SK-N-SH (cell line): ENCODE measurements at regions not wholly inside any gene's neighbourhood (a gene's known extent, or its start where the extent isn't known, plus 50 kb on each side); places are given as distances from the start of the nearest gene placed in this dataset.

Source experiments
- CTCF ChIP-seq: fragments of 200-600 bp; sonication (generic); IDR thresholded peaks from 2 replicates; pipeline ENCODE4 v1.6.1; 2017; ENCODE audit warnings: antibody characterized with exemption, mild to moderate bottlenecking, moderate library complexity
- EZH2phosphoT487 ChIP-seq: fragments of 200-600 bp; sonication (generic); IDR thresholded peaks from 2 replicates; pipeline ENCODE4 v1.6.1; 2017; ENCODE audit warnings: low read depth, mixed run types, mild to moderate bottlenecking, antibody characterized with exemption, moderate library complexity, borderline replicate concordance
- GABPA ChIP-seq: IDR thresholded peaks from 2 replicates; pipeline ENCODE4 v1.4.0; 2012; ENCODE audit warnings: low read depth, mild to moderate bottlenecking
- MAX ChIP-seq: IDR thresholded peaks from 2 replicates; pipeline ENCODE4 v1.4.0; 2012; ENCODE audit warnings: low read depth
- MXI1 ChIP-seq: IDR thresholded peaks from 2 replicates; pipeline ENCODE4 v1.6.1; 2012; ENCODE audit warnings: mild to moderate bottlenecking, low read depth, low read length, improper control_type of control experiment
- REST ChIP-seq: IDR thresholded peaks from 2 replicates; pipeline ENCODE4 v1.6.1; 2012; ENCODE audit warnings: mild to moderate bottlenecking, low read depth, low read length, moderate library complexity
- RFX5 ChIP-seq: IDR thresholded peaks from 2 replicates; pipeline ENCODE4 v1.6.1; 2012; ENCODE audit warnings: mild to moderate bottlenecking, improper control_type of control experiment, low read length
- SIN3A ChIP-seq: IDR thresholded peaks from 2 replicates; pipeline ENCODE4 v1.6.1; 2012; ENCODE audit warnings: low read depth, mild to moderate bottlenecking, low read length, moderate library complexity, borderline replicate concordance
- SMC3 ChIP-seq: IDR thresholded peaks from 2 replicates; pipeline ENCODE4 v1.6.1; 2012; ENCODE audit warnings: low read depth, low read length, improper control_type of control experiment
- YY1 ChIP-seq: IDR thresholded peaks from 2 replicates; pipeline ENCODE4 v1.4.0; 2012; ENCODE audit warnings: low read depth, mild to moderate bottlenecking
- ZBTB33 ChIP-seq: IDR thresholded peaks from 2 replicates; pipeline ENCODE4 v1.4.0; 2012; ENCODE audit warnings: low read depth, borderline replicate concordance

GRCh38 chr10:130992802-130993523 lies 318.6 kb downstream of the TCERG1L start:
- TF ChIP-seq MXI1 (no peak), ZBTB33 (no peak), CTCF (no peak), REST (no peak), GABPA (no peak), SIN3A (no peak), RFX5 (no peak), SMC3 (no peak), EZH2phosphoT487 (no peak), MAX (no peak), YY1 (no peak)
